HG03354 (cell line): ENCODE measurements at regions not wholly inside any gene's neighbourhood (a gene's known extent, or its start where the extent isn't known, plus 50 kb on each side); places are given as distances from the start of the nearest gene placed in this dataset.

Experiments used
- ATAC-seq: cut with Tn5 transposase; IDR thresholded peaks from one replicate; pipeline ENCODE4 v1.9.1; 2021; ENCODE audit warnings: mild to moderate bottlenecking; ENCODE audit not compliant: unreplicated experiment, poor library complexity, severe bottlenecking

DNA sequence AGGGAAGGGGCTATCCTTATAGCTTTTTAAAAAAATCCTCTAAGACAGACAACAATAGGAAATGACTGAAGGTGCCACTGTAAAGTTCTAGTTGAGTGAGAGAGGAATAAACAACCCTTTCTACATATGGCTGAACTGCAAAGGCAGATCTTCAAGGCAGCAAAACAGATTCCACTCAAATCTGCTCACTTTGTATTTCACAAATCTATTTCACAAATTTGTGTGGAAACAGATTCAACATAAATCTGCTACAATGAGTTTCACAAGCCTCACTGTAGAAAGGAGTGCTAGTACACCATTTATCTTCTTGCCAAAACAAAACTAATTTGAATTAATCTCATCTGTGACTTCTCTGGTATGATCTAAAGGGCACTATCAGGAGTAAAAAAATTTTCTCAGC, 451.3 kb downstream of the PLA2G4A start:
- ATAC-seq, result no peak

DNA sequence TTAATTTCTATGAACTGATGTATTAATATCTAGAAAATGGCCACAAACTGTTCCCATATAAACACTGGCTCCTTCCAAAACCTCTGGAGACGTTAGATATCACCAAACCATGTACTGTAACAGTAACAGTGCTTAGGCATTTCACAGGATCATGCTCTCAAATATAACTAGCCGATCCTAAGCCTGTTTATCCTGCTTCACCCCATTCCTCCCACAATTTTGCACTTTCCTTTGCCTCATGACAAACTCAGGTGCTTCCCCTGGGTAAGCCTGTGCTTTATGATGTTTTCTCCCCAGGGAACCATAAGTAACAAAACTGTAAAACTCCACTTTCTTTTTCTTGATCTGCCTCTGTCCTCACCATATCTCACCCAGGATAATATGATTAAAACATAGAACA, 452.3 kb downstream of the PLA2G4A start:
- ATAC-seq, result no peak

DNA sequence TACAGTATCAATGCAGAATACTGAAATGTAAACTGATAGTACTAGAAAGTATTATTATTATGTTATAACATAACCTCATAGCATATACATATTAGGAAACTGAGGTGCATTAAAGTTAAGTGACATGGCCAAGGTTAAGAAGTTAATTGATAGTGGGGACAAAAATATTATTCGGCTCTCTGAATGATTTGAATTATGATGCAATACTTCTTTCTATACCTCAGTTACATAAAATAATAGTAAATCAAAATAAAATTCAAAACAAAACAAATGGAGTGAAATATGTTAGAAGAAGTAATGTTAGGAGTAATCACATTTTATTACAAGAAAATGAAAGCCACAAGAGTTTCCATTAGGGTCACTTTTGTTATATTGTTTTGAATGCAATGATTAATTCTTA, 455.2 kb downstream of the PLA2G4A start:
- ATAC-seq, result no peak

DNA sequence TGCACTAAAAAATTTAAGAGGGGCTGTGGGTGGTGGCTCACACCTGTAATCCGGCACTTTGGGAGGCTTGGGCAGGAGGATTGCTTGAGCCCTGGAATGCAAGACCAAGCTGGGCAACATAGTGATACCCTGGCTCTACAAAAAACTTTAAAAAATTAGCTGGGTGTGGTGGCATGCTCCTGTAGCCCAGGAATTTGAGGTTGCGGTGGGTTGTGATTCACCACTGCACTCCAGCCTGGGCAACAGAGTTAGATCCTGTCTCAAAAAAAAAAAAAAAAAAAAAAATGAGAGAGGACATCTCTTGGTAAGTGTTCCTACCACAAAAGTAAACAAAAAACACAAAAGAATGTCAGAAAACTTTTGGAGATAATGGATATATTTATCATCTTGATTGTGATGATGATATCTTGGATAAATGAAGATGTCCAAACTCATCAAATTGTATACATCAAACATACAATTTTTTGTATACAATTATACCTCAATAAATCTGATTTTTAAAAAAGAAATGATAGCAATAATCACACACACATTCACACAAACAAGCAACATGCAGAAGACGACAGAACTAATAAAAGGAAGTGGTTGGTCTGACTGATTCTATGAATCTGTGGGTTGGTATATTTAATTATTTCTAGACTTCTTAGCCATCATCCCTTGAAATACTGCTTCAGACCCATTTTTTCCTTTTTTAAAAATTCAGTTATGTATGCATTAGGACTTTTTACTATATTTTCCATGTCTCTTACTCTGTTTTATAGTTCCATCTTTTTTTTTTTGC, 465.9 kb downstream of the PLA2G4A start:
- ATAC-seq, result no peak

DNA sequence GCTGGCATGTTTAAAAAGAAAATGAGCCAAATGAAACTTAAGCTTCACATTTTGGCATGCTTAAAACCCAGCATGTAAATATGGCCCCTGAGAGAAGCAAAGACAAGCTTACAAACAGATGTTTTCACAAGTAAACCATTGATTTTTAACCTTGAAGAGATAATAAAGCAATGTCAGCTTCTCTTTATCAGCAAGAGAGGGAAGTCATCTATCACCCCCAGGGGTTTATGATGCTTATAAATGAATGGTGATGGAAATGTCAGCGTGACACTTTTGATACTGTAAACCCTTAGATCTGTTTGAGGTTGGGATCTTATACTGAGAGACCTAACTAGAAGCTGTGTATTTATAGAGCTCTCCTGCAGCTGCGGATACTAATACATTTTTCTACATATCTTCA, 471.3 kb downstream of the PLA2G4A start:
- ATAC-seq, result no peak

DNA sequence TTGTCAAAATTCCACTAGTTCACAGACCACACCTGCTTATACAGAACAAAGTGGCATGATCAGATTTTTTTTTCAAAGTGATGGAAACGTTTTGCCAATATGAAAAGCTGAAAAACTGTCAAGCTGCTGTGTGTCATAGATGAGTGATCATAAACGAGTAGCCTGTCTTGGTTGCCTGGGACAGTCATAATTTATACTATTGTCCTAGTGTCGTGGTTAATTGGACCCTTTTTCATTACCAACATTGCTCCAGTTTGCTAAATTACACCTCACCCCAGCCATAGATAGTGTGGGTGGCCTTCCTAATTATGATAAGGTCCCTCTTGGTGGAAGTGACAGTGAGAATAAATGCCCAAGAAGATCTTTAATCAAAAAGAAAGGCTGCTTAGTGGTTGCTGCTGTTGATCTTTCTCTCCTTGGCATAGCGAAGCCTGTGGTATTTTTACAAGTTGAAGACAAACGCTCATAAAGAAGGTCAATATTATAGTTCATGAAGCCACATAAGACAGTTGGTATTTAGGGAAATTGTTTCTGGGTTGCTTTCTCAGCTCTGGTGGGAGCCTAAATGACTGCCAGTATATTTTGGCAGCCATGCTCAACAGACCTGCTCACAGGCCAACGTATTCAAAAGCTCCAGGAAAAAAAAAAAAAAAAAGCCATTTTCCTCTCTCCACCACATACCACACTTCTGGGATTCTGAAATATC, 478.1 kb downstream of the PLA2G4A start:
- no peak for ATAC-seq

DNA sequence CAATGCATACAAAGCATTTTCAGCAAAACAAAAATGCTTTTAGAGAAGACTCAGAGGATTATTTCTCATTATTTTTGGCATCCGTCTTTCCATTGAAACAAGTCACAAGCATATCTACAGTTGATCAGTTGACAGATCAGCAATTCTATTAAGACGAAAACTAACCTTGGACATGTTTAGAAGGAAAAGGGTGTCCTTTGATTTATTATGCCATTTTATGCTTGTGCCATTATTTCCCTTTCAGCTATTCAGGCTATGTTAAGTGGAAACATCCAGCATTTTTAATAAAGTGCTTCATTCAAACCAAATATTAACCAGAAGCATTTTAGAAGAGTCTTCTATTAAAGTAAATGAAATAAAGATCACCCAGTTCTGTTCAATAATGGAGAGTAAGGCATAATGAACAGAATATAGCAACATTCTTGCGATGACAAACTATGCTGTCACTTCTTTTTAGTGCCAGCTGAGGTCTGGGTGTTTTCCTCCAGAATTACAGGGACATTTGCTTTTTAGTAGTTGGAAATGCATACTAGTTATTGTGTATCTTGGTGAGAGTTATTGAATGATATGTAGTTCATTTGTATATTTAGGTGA, 481.4 kb downstream of the PLA2G4A start:
- ATAC-seq, result no peak

DNA sequence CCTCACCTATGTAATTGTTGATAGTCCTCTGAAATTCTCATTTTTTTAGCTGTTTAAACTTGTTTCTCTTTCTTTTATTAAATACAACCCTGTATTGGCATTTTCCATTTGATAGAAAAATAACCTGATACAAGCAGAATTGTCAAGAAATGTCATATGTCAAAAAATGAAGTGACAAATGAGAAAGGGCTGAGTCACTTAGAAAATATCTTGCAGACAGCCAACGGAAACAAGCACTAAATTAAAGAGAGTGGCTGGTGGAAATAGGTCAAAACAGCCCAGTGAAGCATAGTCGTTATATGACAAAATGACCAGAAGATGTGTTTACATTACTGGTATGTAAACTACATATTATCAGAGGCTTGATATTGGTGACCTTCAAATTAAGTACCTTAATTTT, 484.4 kb downstream of the PLA2G4A start:
- ATAC-seq, result no peak

DNA sequence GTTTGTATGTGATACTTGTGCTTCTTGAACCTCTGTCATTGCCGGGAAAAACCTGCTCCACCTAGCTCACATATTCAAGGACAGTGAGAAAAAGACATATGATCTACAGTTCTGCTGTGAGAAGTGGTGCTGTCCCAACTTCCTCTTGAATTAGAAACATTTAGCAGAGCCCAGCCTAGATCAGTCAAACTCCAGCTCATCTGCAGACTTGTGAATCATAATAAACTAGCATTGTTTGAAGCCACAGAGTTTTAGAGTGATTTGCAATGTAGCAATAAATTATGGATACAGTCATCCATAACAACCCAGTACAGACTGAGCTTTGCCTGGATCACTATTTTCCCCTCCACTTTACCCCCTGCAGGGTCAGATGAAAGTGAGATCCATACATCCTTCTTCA, 497.8 kb downstream of the PLA2G4A start:
- no peak for ATAC-seq

DNA sequence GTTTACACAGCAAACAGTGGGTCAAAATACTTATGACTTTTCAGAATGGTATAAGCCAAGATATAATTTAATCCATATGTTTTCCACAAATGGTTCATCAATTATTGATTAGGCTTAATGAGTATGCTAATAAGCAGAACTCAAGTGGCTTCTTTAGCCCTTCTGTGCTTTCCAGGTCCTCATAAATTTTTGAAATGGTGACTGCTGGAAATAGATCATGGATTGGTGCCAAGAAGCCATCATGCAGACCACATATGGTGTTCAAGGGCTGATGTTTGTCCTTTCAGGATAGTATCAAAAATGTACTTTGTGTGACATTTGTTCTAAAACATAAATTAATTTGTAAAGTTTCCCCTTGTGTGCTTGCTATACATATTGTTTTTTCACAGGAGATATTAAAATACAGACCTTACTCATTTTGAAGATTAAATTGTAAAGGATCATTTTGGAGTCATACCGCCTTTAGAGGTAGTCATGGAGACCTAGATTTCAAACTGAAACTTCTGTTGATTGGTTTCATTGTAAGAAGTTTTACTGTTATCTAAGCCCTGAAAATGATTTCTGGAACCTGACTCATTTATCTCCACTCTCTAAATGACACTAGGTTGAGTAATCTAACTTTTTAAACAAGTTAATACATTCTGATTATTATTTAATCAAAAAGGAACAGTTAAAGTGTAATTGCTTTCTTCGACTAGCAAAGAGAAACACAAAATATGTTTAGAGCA, 507.9 kb downstream of the PLA2G4A start:
- peak; percentile 43 for ATAC-seq

DNA sequence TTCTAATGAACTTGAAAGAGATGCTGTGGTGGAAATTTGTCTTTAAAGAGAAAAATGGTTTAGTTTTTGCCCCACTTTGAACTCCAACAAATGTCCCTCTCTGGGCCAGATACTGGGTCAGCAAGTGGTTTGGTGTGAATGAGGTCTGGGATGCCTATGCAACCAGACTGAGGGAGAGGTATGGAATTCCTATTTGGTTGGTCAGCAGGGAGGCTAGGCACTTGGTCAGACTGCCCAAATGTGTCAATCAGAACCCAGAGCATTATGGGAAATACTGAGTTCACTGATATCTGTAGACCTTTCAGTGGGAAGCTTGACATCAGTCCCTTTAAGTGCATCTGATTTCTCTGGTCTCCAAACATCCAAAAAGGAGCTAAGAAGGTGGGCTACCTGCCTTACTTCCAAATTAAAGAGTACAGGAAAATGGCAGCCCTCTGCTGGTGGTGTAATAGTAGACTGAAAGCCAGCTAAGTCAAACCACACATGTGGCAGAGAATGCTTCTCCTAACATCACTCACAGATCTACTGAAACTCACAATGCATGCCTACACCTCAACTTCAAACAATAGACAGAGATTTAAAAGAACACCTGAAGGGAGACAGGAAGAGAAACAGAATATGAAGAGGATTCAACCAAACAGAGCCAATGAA, 510.1 kb downstream of the PLA2G4A start:
- no peak for ATAC-seq

DNA sequence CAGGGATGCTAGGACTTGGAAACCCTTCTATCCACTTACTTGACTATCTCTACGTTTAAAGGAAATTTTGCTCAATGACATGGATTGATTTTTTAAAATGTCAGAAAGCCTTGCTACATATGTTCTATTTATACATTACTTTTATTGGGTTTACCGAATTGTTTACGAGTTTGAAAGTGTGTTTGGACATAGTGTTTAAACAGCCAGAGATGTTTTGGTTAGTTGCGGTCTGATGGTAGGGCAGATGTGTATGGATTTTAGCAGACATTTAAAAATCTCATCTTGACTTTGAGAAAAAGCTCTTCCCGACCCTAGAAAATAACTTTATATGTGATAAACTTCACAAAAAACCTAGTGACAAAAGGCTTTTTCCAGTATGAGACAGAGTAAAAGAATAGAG, 513.7 kb downstream of the PLA2G4A start:
- ATAC-seq, result no peak

DNA sequence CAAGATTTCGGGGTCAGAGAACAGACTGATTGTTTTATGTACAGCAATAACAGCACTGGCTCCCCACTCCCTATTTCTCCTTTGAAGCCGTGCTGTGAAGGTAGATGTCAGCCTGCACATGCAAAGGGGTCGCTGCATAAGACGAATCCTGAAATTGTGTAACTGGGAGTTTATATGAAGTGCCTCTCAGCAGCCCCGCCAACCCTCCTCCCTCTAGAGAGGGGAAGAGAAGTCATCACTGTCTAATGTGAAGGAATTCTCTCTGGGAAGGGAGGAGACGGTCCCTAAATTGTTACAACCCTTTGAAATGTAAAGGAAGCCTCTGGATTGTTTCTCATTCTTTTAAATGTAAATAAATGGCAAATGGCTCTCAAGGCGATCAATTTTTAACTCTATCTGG, 545.3 kb downstream of the PLA2G4A start:
- no peak for ATAC-seq

DNA sequence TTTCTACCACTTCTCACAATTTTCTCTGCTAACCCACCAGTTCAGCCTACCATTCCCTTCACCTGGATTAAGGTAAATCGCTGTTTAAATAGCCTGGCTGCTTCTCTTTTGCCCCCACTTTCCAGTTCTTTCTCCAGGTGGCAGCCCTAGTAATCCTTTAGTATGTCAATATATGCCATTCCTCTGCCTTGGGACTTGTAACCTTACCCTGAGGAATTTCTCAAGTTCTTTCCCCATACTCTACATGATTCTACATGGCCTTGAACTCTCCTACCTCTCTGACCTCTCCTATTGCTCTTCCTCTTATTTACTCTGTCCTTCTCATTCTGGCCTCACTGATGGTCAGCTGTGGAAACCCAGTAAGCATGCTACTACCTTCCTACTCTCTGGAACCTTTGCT, 546.0 kb downstream of the PLA2G4A start:
- ATAC-seq, result no peak

DNA sequence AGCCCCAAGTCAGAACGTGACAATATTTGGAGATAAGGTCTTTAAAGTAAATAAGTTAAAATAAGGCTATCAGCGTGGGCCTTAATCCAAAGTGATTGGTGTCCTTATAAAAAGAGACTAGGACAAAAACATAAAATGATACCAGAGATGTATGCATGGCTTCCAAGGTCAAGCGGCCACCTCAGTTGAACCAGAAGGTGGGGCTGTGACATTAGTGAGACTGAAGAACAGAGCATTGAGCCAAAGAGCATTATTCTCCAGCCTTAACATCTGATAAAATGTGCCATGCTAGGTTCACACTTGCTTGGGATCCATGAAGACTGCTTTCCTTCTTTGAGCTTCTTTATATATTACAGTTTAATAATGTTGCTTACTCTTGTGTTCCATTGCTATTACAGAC, 554.6 kb downstream of the PLA2G4A start:
- no peak for ATAC-seq

DNA sequence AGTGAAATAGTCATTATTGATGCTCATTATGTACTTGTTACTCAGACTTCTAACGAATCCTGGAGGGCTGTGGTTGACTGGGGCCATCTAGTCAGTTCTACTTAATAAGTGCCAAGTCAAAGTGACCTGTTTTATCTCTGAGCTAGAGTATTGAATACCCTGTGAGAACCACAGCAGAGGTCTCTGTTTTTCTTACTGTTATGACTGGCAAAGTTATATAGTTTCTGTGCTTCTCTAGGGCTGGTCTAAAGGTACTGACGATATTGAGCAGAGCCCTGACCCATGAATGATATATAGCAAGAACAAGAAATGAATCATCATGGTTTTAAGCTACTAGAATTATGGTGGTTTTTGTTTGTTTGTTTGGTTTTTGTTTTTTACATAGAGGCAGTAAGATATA, 555.8 kb downstream of the PLA2G4A start:
- ATAC-seq, result peak; percentile 73

DNA sequence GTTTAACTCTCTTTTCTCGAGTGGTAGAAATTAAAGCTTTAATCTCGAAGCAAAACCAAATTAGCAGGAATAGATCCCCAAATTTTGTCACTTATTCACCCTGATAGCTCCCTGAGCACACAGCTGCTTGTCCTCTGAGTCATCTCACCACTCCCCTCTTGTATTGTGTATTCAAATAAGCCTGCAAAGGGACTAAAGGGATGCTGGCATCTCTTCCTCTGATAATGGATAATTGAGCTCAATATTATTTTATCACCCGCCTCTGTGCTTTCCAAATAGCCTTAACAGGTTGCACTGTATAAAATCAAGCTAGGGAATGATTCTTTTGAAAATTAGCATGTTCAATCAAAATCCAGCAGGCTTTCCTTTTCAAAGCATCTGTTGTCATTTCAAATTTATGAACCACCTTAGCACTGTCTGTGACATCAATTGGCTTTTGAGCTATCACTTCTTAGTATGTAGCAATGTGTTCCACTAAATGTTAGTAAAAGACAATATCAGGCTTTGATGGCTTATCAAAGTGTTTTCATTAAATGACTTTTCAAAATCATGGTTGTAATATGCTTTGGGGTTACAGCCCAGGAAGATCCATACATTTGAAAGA, 561.6 kb downstream of the PLA2G4A start:
- ATAC-seq, result no peak

DNA sequence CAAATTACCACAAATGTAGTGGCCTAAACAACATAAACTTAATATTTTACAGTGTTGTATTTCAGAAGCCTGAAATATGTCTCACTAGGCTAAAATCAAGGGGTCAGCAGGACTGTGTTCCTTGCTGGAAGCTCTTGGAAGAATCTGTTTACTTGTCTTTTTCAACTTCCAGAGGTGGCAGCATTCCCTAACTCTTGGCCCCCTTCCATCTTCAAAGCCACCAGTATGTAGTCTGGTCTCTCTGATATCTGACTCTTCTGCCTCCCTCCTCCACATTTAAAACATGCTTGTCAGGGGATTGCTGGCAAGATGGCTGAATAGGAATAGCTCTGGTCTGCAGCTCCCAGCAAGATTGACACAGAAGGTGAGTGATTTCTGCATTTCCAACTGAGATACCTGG, 567.5 kb downstream of the PLA2G4A start:
- ATAC-seq, result no peak

DNA sequence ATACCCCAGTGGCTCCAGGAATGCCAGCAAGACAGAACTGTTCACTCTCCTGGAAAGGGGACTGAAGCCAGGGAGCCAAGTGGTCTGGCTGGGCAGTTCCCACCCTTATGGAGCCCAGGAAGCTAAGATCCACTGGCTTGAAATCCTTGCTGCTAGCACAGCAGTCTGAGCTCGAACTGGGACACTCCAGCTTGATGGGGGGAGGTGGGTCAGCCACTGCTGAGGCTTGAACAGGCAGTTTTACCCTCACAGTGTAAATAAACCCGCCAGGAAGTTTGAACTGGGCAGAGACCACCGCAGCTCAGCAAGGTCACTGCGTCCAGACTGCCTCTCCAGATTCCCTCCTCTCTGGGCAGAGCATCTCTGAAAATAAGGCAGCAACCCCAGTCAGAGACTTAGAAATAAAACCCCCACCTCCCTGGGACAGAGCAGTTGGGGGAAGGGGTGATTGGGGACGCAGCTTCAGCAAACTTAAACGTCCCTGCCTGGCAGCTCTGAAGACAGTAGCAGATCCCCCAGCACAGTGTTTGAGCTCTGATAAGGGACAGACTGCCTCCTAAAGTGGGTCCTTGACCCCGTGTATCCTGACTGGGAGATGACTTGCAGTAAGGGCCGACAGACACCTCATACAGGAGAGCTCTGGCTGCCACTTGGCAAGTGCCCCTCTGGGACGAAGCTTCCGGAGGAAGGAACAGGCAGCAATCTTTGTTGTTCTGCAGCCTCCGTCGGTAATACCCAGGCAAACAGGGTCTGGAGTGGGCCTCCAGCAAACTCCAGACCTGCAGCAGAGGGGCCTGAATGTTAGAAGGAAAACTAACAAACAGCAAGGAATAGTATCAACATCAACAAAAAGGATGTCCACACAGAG, 568.4 kb downstream of the PLA2G4A start:
- ATAC-seq, result no peak
